ENCODE measurements at regions not wholly inside any gene's neighbourhood (a gene's known extent, or its start where the extent isn't known, plus 50 kb on each side); places are given as distances from the start of the nearest gene placed in this dataset.
"Not testable (repeated sequence)": the region's sequence is repeated elsewhere in the genome, so short reads cannot be mapped to it uniquely, and the experiment has no call there.

GRCh38 chr21:32093646-32094462 is 185.0 kb downstream of the MIS18A start:
- DNase-seq (ENCODE audit: low spot score) = no peak

GRCh38 chr21:32090956-32091355 is 187.9 kb downstream of the MIS18A start:
- no peak for DNase-seq (ENCODE audit: low spot score)

GRCh38 chr21:32089766-32090165 is 189.1 kb downstream of the MIS18A start:
- no peak for DNase-seq (ENCODE audit: low spot score)

- DNase-seq (ENCODE audit: low spot score) = no peak
These were observed 190.4 kb downstream of the MIS18A start for GRCh38 chr21:32088471-32088870.

GRCh38 chr21:32087447-32087846 is 191.4 kb downstream of the MIS18A start:
- no peak for DNase-seq (ENCODE audit: low spot score)

- no peak for DNase-seq (ENCODE audit: low spot score)
These were observed 195.7 kb downstream of the MIS18A start for GRCh38 chr21:32083197-32083596.

GRCh38 chr21:32082466-32082865 is 196.4 kb downstream of the MIS18A start:
- DNase-seq (ENCODE audit: low spot score) = no peak

- no peak for DNase-seq (ENCODE audit: low spot score)
These were observed 200.8 kb downstream of the HUNK start for GRCh38 chr21:32073593-32073992.

GRCh38 chr21:32073190-32073589 is 200.4 kb downstream of the HUNK start:
- no peak for DNase-seq (ENCODE audit: low spot score)

- not testable (repeated sequence) for DNase-seq (ENCODE audit: low spot score)
These were observed 198.8 kb downstream of the HUNK start for GRCh38 chr21:32071620-32072019.

GRCh38 chr21:32070676-32071330 is 198.0 kb downstream of the HUNK start:
- DNase-seq (ENCODE audit: low spot score) = no peak

- DNase-seq (ENCODE audit: low spot score) = no peak
These were observed 197.3 kb downstream of the HUNK start for GRCh38 chr21:32070126-32070525.

GRCh38 chr21:32065654-32066053 is 192.8 kb downstream of the HUNK start:
- no peak for DNase-seq (ENCODE audit: low spot score)

GRCh38 chr21:32064281-32064910 is 191.6 kb downstream of the HUNK start:
- no peak for DNase-seq (ENCODE audit: low spot score)

GRCh38 chr21:32062591-32063227 is 189.9 kb downstream of the HUNK start:
- DNase-seq (ENCODE audit: low spot score) = no peak

GRCh38 chr21:32061729-32062128 is 188.9 kb downstream of the HUNK start:
- DNase-seq (ENCODE audit: low spot score) = no peak

- DNase-seq (ENCODE audit: low spot score) = no peak
These were observed 184.0 kb downstream of the HUNK start for GRCh38 chr21:32056791-32057190.

- no peak for DNase-seq (ENCODE audit: low spot score)
These were observed 182.5 kb downstream of the HUNK start for GRCh38 chr21:32055305-32055704.

Data from AG08395 (cell line).